ENCODE measurements at regions not wholly inside any gene's neighbourhood (a gene's known extent, or its start where the extent isn't known, plus 50 kb on each side); places are given as distances from the start of the nearest gene placed in this dataset.

GRCh38 chr2:88283886-88284592 lies 113.9 kb downstream of the THNSL2 start:
- no peak for DNase-seq

- peak; percentile 5 to 10 (median 5) for DNase-seq
Observed at GRCh38 chr2:88281302-88282217, 111.4 kb downstream of the THNSL2 start.

DNA sequence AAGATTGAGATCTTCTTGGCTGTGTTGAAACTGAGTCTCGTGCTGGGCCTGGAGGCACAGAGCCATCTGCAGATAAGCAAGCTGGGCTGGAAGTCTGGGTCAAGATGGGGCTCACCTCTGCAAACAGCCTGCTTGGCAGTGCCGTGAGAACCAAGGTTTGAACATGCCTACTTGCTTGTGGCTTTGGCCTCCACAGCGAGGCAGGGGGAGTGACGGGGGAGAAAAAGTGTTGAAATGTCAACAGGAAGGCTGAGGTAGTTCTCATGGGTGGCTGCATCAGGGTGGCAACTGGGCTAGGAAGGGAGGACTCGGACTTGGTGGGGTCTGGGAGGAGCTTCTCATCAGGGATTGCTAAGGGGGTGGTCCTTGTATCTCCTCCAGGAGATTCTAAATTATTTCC lies 99.7 kb downstream of the THNSL2 start:
- DNase-seq = no peak

DNA sequence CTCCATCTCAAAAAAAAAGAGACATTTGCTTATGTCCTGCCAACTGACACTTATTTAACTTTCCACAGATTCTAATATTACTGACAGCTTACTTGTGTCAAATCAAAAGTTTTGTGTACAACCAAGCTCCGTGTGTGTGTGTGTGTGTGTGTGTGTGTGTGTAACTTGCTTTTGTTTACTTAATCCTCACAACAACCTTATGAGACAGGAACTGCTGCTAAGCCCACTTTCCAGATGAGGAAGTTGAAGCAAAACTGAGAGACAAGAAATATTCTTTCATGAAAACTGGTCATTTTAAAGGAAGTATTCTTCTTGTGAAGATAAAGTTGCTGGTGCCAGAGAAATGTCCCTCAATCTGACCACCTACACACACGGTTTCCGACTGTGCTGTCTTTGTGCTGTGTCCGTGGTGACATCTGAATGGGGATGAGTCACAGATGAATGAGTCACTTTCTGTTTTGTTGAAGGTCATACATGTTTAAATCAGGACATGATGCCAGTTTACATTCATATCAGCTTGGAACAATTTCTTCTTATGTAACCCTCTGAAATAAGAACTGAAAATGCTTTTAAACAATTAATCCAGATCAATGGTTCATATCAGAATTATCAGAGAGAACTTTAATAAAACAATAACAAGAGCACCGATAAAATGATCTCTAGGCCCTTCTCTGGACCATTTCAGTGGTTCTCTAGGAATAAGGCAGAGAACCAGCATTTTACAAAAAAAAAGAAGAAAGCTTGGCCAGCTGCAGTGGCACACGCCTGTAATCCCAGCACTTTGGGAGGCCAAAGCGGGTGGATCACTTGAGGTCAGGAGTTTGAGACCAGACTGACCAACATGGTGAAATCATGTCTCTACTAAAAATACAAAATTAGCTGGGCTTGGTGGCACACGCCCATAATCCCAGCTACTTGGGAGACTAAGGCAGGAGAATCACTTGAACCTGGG lies 95.5 kb downstream of the THNSL2 start:
- DNase-seq = no peak

DNA sequence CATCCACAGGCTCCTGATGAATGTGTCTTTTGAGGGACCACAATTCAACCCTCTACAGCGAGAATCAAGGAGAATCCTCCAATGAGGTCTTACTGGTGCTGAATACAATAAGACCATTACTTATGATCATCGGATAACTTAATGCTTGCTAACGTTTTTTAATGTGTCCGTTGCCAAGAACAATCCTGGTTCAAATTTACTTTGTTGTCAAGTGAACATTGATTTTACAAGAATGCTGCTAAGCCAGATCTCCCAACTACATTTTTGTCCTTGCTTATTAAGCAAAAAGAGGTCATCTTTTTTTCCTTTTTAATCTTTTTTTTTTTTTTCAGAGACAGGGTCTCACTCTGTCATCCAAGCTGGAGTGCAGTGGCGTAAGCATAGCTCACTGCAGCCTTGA lies 93.7 kb downstream of the THNSL2 start:
- no peak for DNase-seq

GRCh38 chr2:88261725-88262124 lies 91.6 kb downstream of the THNSL2 start:
- DNase-seq = no peak

GRCh38 chr2:88258208-88258607 lies 88.1 kb downstream of the THNSL2 start:
- no peak for DNase-seq

GRCh38 chr2:88254437-88255091 lies 84.4 kb downstream of the THNSL2 start:
- DNase-seq = no peak

GRCh38 chr2:88253997-88254396 lies 83.9 kb downstream of the THNSL2 start:
- DNase-seq = no peak

- no peak for DNase-seq
Observed at GRCh38 chr2:88253375-88253774, 83.2 kb downstream of the THNSL2 start.

DNA sequence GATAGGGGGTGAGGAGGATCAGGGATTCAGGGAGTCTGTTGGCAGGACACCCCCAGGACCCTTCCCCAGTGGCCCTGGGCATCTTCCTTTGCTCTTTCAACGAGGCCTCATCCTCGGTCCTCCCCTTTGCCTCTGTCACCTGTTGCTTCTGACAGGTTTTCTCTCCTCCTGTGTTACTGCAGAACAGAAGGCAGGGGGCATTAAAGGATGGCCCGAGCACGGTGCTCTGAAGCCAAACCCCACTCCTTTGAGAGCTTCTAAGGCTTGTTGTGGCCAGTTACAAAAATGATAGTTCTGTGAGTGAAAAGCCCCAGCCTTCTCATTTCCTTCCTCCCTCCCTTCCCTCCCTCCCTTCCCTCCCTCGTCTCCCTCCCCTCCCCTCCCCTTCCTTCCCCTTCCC lies 82.5 kb downstream of the THNSL2 start:
- no peak for DNase-seq

DNA sequence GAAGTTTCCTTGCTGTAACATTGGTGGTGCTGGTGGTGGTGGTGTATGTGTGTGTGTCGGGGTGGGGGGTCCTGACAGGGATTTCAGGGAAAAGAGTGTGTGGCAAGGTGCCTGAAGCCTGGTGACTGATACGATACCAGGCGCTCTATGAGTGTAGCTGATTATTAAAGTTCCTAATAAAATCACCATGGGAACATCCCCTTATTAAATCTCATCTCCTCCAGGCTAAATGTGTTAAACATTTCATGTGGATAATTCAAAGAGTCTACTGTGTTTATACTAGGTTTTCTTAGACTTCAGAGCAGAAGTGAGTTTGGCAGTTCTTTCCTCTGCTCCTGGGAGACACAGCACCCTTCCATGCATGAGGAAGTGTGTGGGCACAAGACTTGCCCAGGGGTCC lies 82.0 kb downstream of the THNSL2 start:
- DNase-seq = no peak

DNA sequence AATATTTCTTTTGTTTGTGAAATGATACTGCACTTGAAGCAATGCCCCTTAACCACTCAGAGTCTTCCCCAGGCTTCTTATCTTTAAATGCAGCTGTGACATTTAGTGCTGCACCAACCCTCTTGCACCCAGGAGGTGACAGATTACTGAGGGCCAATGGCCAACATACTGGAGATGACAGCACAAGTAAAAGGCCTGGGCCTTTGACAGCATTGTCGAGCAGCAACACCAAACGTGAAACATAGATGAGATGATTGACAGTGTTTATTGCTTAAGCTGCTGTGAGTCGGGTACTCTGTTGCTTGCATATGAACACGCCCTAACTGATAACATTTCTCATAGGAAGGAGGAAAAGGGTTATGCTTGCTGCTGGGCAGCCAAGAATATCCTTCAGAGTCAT lies 80.3 kb downstream of the THNSL2 start:
- DNase-seq = no peak

- DNase-seq = no peak
Observed at GRCh38 chr2:88248280-88248828, 78.2 kb downstream of the THNSL2 start.

GRCh38 chr2:88247531-88247930 lies 77.4 kb downstream of the THNSL2 start:
- no peak for DNase-seq

GRCh38 chr2:88245109-88245508 lies 75.0 kb downstream of the THNSL2 start:
- no peak for DNase-seq

- DNase-seq = no peak
Observed at GRCh38 chr2:88239781-88240180, 69.6 kb downstream of the THNSL2 start.

- DNase-seq = peak in 1 of 3 donors; percentile 65
Observed at GRCh38 chr2:88236666-88237065, 66.5 kb downstream of the THNSL2 start.

Data from muscle of back (tissue), 3 donors.